ENCODE measurements at regions not wholly inside any gene's neighbourhood (a gene's known extent, or its start where the extent isn't known, plus 50 kb on each side); places are given as distances from the start of the nearest gene placed in this dataset.

DNA sequence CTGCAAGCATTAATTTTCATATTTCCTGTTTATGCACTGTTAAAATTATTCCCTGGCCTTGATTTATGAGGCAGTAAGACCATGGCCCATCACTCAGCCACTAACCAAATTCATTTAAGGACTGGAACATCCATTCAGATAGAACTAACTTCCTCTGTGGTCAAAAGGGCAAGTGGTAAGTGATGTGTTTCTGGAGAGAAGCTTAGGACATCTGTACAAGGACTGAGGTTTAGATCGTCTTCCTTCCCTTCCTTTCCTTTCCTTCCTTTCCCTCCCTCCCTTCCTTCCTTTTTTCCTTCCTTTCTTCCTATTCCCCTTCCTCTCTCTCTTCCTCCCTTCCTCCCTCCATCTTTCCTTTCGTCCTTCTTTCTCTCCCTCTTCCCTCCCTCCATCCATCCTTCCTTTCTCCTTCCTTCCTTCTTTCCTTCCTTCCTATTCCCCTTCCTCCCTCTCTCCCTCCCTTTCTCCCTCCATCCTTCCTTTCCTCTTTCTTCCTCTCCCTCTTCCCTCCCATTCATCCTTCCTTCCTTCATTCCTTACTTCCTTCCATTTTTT lies 1019.4 kb downstream of the TYW1 start:
- TF ChIP-seq EZH2 (IDR thresholded peaks at IDR 0.05; ENCODE audit: insufficient read depth, low read length) (no peak), CTCF (IDR thresholded peaks at IDR 0.05; ENCODE audit: insufficient read depth, low read depth, low read length) (no peak)

Data from astrocyte (in vitro differentiated cells and primary cell).